ENCODE measurements at regions not wholly inside any gene's neighbourhood (a gene's known extent, or its start where the extent isn't known, plus 50 kb on each side); places are given as distances from the start of the nearest gene placed in this dataset.
"Not testable (repeated sequence)": the region's sequence is repeated elsewhere in the genome, so short reads cannot be mapped to it uniquely, and the experiment has no call there.

DNA sequence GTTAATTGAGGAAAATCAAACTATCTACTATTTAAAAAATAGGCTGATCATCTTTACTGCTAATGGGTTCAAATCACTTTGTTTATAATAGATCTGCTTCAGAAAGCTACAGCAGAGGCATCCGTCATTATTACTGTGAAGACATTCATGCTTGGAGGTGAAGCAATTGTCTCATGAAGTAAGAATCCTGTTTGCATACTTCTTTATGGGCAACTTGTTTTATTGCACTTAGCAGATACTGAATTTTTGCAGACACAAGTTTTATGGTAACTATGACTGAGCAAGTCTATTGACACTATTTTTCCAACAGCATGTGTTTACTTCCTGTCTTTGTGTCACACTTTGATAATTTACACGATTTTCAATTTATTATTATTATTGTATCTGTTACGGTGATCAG, 573.9 kb downstream of the RFPL4B start:
- in situ Hi-C loops (cut with HindIII; ENCODE audit: low sequenced_read_pairs): no loop called here

DNA sequence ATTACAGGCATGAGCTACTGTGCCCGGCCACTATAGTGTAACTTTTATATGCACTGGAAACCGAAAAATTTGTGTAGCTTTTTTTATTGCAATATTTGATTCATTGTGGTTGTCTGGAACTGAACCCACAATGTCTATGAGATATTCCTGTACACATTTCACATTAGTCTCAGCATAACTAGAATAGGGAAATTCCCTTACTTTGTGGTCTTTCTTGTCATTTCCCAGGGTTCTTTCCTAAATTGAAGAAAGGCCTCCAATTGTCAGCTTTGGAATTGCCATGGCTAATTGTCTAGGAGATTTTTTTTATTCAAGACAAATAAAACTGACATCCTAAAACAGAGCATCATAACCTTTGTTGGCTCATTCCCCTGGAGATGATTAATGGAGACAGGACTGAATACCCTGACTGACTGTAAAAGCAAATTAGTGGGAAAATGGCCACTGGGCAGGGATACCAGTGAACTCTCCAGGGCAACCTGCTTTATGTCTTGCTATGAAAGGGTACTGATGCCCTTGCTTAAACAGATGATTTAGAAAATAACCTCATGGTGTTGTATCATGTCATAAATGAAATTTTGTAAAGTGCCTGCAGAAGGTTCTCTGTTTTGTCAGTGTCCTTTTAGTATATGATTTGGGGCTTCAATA, 576.9 kb downstream of the RFPL4B start:
- in situ Hi-C loops (cut with HindIII; ENCODE audit: low sequenced_read_pairs): no loop called here

DNA sequence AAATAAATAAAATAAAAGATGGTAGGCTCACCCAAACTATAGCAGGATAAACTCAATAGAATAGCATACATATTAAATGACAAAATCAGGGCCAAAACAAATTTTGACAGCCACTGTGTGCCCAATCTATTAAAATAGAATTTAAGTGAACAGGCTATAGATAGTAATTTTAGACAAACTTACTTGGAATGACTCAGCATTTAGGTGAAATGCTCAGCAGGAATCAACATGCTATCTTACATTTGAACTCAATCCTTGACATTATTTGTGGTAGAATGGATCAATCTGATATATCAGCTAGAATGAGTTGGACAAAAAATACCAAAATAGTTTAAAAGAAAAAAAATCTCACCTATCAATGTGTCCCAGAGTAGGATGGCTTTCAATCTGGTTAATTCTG, 578.6 kb downstream of the RFPL4B start:
- in situ Hi-C loops (cut with HindIII; ENCODE audit: low sequenced_read_pairs): no loop called here

DNA sequence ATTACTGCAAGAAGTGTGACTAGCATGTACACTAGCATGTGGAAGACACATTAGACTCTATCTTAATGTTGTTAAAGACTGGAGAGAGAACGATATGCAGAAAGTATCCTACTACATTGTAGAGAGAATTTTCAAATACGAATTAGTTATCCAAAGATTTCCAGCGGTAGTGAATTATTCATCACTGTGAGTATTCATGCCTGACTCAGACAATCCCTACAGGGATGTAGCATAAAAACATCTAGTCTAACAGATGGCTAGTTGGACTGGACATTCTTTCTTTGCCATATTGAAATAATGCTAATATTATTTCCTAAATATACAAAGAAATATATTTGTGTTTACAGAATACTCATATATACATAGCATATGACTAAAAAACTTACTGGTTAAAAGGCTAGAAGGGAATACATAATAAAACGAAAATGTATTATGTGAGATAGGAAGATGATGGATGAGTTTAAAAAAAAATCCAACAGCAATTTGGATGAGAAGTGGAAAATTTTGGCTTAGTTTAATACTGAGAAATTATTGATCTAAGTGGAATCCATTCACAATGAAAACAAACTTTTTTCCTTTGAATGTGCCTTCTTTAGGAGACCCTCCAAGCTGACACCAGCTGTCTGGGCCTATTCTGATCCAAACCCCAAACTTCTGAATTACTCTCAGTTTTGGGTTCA, 580.7 kb downstream of the RFPL4B start:
- in situ Hi-C loops (cut with HindIII; ENCODE audit: low sequenced_read_pairs): no loop called here

DNA sequence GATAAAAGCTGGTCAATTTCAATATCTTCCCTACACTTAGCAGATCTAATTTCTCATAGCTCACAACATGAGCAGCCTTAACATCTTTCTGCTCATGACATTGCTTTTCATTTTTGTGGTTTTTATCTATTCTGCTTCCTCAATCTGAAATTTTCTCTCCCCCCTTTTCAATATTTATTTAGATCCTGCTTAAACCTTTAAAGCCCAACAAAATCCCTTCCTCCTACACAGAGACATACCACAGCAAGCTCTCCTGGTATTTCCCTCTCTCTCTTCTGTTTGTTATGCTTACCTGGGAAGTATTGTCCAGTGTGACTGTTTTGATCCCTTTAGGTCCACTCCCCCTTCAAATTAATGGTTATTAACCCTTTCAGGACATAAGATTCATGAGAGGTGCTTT, 582.5 kb downstream of the RFPL4B start:
- in situ Hi-C loops (cut with HindIII; ENCODE audit: low sequenced_read_pairs): no loop called here

DNA sequence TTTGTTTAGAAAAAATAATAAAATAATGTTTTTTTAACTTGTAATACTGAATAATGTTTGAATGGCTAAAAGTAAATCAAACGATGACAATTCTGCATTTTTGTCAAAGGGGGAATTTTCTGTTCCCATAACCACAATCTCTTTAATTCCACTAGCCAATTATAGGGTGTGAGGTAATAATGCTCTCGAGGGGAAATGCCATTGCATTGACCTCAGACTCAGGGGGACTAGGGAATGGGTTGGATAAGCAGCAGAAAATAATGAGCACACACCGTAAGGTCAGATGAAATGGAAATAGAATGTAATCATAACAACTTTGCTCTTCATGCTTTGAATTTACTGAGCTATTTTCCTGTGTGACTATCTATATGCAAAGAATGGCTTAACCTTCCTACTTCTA, 584.7 kb downstream of the RFPL4B start:
- in situ Hi-C loops (cut with HindIII; ENCODE audit: low sequenced_read_pairs): no loop called here

DNA sequence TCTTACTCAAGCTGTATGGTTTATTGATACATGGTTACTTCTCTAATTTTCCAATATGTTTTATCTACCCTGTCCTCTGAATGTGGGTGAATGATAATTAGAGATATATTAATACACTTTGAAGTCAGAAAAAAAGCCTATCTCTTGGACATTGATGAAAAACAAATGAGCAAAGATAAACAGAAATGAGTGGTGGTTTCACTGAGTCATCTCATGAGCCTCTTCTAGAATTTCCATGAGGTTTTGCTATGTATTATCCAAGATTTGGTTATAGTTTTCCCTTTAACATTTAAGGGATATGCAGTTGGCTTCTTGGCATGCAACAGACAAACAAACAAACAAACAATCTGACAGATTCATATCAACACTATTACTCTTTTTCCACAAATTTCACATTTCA, 586.8 kb downstream of the RFPL4B start:
- in situ Hi-C loops (cut with HindIII; ENCODE audit: low sequenced_read_pairs): no loop called here

DNA sequence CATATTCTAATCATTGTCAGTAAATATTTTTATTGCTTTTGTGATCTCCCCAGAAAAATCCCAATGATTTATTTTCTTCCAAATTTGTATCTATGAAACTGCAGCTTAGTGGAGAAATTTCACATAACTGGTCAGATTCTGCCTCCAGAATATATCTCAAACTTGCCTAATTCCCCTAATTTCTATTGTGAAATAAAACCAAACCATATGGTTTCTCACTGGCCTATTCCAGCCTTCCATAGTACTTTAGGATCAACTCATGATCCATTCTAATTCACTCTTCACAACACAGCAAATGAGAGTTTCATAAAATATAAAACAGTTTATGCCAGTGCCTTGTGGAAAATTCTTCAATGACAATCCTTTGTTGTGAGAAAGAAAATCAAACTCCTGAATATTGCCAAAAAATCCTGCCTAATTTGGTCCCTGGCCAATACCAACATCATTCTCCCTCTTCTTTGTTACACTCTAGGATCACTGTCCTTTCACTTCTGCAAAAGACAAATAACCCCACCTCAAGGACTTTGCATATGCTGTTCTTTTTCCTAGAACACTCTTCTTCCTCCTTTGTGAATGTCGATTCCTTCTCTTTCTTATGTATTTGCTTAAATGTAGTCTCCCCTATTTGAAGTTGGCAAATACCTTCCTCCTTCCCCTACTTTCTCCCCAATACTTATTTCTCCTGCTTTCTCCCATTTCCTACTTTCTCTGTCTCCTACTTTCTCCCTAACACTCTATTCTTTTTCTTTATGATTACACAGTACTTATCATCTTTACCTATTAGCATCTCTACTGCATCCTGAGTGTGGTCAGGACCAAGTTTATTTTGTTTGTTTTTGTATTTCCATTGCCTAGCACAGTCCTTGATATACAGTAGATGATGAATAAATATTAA, 587.5 kb downstream of the RFPL4B start:
- in situ Hi-C loops (cut with HindIII; ENCODE audit: low sequenced_read_pairs): no loop called here

DNA sequence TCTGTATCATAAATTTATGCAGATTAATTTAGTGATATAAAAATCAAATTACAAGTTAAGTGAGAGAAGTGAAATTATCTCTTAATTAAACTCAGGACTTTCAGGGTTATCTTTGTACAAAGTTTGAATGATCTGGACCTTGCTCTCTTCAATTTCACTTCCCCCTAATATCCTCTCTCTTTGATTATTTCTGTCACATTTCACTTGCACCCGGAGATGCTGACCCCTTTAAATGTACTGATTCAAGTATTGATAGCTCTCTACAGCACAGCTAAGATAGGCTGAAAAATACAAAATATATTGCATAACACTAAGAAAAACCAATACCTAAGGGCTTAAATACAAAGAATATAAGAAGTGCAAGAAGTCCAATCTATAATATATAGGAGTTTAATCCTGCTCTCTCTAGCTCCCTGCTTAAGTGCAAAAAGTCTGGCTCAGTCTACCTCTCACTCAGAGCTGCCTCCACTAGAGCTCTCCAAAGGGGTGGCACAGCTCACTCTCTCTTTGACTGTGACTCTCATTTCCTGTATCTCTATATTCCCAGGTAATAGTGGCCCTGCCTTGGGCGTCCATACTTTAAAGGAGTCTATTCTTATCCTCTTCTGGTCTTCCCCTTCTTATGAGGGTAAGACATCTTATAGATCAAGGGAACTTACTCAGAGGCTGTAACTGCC, 588.4 kb downstream of the RFPL4B start:
- in situ Hi-C loops (cut with HindIII; ENCODE audit: low sequenced_read_pairs): no loop called here

DNA sequence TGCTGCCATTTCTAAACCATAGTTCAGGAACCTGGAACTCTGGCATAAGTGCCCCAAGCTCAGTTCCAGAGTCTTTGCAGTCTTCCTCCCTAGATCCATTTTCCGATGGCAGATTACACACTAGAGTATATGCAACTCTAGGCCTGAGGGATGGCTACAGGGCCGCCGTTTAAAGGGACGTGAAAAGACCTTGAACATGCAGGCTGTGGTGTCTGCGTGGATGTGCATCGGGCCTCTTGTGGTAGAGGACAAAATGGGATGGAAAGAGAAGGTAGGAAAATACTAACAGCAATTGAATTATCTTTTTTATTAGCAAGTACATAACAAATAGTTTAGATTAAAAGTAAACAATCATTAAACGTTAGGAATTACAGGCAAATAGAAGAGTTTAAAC, 588.9 kb downstream of the RFPL4B start:
- in situ Hi-C loops (cut with HindIII; ENCODE audit: low sequenced_read_pairs): no loop called here

DNA sequence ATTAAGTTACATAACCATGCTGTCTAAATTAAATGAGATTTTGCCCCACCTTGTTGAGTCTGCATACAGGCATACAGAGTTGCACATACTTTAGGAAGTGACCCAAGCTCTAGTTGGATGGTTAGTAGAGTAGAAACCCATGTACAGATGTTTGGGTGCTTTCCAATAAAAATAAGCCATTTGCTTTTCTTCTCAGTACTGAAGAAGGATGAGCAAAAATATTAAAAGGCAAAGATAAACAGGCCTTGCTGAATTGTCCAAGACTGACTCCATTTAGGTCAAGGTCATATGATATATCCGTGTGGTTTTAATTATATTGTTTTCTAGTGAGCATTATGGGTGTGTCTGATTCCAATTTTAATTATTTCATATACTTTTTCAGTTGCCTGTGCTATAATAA, 589.4 kb downstream of the RFPL4B start:
- in situ Hi-C loops (cut with HindIII; ENCODE audit: low sequenced_read_pairs): no loop called here

DNA sequence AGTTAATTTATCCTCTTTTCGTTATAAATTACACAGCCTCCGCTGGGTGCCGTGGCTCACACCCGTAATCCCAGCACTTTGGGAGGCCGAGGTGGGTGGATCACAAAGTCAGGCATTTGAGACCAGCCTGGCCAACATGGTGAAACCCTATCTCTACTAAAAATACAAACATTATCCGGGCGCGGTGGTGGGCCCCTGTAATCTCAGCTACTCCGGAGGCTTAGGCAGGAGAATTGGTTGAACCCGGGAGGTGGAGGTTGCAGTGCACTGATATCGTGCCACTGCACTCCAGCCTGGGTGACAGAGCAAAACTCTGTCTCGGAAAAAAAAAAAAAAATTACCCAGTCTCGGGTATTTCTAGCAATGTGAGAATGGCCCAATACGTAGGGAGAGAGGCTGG, 590.6 kb downstream of the RFPL4B start:
- in situ Hi-C loops (cut with HindIII; ENCODE audit: low sequenced_read_pairs): not testable (repeated sequence)

DNA sequence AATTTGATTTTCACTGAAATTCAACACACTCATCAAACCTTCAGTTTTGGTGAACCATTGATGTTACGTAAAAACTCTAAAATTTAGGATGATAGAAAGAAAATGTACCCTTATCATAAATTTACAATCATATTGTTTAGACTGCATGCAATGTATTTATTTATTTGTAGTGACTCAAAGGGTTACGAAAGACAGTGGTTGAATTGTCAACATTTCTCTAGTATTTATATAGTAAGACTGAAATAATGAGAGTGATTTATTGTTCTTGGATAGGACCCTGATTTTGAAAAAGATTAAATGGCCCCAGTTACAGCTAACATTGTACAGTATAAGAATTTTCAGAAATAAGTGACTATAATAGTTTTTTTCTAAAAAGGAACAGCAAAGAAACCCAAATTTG, 591.5 kb downstream of the RFPL4B start:
- in situ Hi-C loops (cut with HindIII; ENCODE audit: low sequenced_read_pairs): no loop called here

DNA sequence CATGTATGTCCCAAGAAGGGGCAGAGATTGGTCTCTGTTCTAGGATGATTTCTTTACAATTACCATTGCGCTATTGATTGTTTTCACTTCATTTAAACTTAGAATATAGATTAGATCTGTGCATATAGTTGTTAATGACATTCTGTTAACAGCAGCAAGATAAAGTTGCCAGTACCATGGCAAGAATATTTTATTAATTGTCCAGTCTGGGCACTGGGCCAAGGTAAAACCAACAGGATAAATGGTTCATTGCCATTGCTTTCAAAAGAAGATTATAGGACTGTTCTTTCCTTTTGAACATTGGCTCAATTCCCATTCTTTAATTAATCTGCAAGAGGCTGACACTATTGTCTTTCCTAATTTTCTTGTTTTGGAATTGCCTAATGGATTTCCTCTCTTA, 592.4 kb downstream of the RFPL4B start:
- in situ Hi-C loops (cut with HindIII; ENCODE audit: low sequenced_read_pairs): no loop called here

DNA sequence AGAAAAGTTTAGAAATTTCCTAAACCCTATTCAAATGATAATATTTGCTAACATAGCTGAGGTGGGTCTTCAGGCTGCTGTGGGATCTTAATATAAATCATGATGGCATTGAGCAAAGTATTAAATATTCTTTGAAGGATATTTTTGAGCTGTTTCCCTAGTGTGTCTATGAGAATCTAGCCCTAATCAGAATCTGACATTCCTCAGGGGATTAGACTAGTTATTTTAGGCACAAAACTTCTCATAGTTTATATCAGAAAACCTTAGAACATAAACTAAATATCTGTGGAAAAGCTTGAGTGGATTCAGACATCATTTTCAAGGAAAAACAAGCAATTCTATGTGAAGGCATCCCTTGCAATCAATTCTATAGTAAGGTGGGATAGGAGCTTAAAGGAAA, 594.5 kb downstream of the RFPL4B start:
- in situ Hi-C loops (cut with HindIII; ENCODE audit: low sequenced_read_pairs): no loop called here

DNA sequence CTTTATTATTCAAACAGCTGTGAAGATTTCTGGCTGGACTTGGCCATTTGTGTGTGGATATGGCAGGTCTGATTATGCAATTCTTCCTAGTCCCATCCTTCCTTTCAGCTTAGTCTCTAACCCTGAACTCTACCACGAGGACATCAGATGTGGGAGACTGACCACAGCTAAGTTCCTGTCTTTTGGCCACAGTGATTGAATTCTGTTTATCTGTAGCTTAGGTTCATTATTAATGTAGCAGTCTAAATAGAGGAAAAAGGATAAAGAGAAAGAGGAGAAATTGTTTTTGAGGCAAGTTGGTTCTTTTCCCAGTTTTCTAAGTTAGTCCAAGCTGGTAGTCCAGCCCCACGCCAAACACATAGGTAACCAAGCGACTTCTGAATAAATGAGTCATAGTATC, 598.9 kb downstream of the RFPL4B start:
- in situ Hi-C loops (cut with HindIII; ENCODE audit: low sequenced_read_pairs): loop anchor here (5.0 kb wide), 1 partner anchor 104 kb away; no protein-coding TSS in a partner anchor

DNA sequence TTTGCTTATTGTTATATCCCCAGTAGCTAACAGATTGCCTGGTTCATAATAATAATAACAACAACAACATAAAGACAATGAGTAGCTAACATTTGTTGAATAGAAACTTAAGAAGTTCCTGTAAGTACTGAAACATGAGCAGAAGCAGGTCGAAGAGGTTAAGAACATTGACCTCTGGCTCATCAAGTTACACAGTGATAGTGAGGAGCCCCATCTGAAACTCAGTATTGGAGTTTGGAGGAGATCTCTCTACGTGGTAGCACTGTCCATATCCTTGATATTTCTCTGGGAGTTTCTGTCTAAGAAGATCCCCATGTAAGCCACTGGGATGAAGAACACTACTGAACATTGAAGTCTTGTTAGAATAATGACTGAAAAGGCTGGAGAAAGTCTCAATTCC, 600.4 kb downstream of the RFPL4B start:
- in situ Hi-C loops (cut with HindIII; ENCODE audit: low sequenced_read_pairs): loop anchor here (5.0 kb wide), 1 partner anchor 105 kb away; no protein-coding TSS in a partner anchor

DNA sequence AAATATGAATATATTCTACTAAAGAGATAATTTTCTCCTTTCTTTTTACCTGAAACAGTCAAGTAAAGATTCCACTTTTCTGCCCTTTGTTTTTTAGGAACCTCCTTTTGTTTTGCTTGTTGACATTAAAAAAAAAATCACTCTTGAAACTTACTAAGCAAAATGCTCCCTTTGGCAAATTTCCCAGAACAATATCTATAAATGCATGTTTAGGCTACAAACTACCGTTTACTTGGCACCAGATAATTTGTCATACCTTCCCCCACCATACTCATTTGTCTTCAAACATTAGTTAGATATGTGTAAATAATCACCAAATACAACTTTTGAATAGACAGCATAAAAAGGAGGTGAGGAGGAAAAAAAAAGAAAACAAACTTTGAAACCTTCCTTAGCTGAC, 604.7 kb downstream of the RFPL4B start:
- in situ Hi-C loops (cut with HindIII; ENCODE audit: low sequenced_read_pairs): no loop called here

DNA sequence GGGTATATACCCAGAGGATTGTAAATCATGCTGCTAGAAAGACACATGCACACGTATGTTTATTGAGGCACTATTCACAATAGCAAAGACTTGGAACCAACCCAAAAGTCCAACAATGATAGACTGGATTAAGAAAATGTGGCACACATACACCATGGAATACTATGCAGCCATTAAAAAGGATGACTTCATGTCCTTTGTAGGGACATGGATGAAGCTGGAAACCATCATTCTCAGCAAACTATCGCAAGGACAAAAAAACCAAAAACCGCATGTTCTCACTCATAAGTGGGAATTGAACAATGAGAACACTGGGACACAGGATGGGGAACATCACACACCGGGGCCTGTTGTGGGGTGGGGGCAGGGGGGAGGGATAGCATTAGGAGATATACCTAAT, 608.6 kb downstream of the RFPL4B start:
- in situ Hi-C loops (cut with HindIII; ENCODE audit: low sequenced_read_pairs): not testable (repeated sequence)

DNA sequence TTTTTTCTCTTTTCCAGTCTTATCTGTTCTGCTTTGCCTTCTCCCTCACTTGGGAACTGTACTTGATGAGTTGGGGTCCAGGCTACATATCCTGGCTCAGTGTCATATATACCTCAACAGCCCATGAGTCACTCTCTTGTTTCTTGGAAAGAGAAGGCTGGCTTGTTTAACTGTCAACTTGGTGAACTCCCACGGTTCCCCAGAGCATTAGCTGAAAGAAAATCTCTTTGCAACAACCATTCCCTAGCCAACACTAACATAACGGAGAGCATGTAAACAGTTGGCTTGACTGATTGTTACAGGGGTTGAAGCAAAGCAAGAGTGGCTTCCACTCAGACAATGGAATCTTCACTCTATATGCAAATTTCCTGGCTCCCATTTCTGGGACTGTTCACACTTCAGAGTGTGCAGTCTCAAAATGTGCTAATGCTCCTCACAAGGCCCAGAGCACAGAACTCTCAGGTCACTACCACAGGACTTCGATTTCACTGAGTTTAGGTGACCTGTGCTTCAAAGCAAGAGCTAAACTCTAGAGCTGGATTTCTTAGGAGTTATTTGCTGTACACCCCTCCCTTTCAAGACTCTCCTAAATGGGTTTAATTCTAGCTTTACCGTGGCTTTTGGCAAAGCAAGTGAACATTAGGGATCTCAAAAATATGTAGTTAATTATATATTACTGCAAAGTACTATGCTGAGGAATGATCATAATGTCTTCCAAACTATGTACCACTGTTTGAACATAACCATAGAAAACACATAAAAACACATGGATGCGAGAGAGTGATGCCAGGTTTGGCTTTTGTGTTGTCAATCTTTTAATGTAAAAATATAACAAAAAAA, 609.8 kb downstream of the RFPL4B start:
- in situ Hi-C loops (cut with HindIII; ENCODE audit: low sequenced_read_pairs): no loop called here

All from endothelial cell of hepatic sinusoid (primary cell).